Mesenchymal stem cell (in vitro differentiated cells and primary cell): ENCODE measurements at regions not wholly inside any gene's neighbourhood (a gene's known extent, or its start where the extent isn't known, plus 50 kb on each side); places are given as distances from the start of the nearest gene placed in this dataset.
A peak's percentile ranks its signal among the peaks of the same experiment; 100 is the strongest.
"Not testable (repeated sequence)": the region's sequence is repeated elsewhere in the genome, so short reads cannot be mapped to it uniquely, and the experiment has no call there.

Experiments
- DNase-seq: peaks from one replicate; pipeline ENCODE4 v3.0.0-alpha.2; 2013
- H2AFZ ChIP-seq: one replicate; pipeline ENCODE4 v1.6.1; 2013; ENCODE audit warnings: low read depth, mild to moderate bottlenecking, control low read depth, inconsistent platforms, low read length, moderate library complexity
- H2AK5ac ChIP-seq: 2 replicates; pipeline ENCODE4 v1.6.1; 2013; ENCODE audit warnings: low read length, moderate library complexity, mild to moderate bottlenecking, inconsistent platforms; ENCODE audit not compliant: severe bottlenecking
- H2BK120ac ChIP-seq: one replicate; pipeline ENCODE4 v1.6.1; 2013; ENCODE audit warnings: low read depth, mild to moderate bottlenecking, inconsistent platforms, low read length, moderate library complexity
- H2BK12ac ChIP-seq, 2 experiments: one replicate each; pipeline ENCODE4 v1.6.1; 2013; ENCODE audit warnings: inconsistent platforms in 2 of 2, low read length in 2 of 2, mild to moderate bottlenecking in 2 of 2, moderate library complexity in 2 of 2, control low read depth in 1 of 2
- H2BK15ac ChIP-seq: one replicate; pipeline ENCODE4 v1.6.1; 2013; ENCODE audit warnings: mild to moderate bottlenecking, low read depth, inconsistent platforms; ENCODE audit not compliant: poor library complexity, severe bottlenecking
- H2BK5ac ChIP-seq: 2 replicates; pipeline ENCODE4 v1.6.1; 2013; ENCODE audit warnings: low read depth, mild to moderate bottlenecking, low read length, control low read depth, inconsistent platforms; ENCODE audit not compliant: poor library complexity, severe bottlenecking
- H3K14ac ChIP-seq, 2 experiments: one replicate each; pipeline ENCODE4 v1.6.1; 2013; ENCODE audit warnings: inconsistent platforms in 2 of 2, low read length in 2 of 2, control low read depth in 1 of 2, mild to moderate bottlenecking in 1 of 2, moderate library complexity in 1 of 2
- H3K18ac ChIP-seq, 2 experiments: one replicate each; pipeline ENCODE4 v1.6.1; 2013; ENCODE audit warnings: inconsistent platforms in 2 of 2, low read length in 2 of 2, control low read depth in 1 of 2, low read depth in 1 of 2, mild to moderate bottlenecking in 1 of 2
- H3K23ac ChIP-seq, 2 experiments: one replicate each; pipeline ENCODE4 v1.6.1; 2013; ENCODE audit warnings: inconsistent platforms in 2 of 2, low read length in 2 of 2, mild to moderate bottlenecking in 2 of 2, moderate library complexity in 2 of 2, control low read depth in 1 of 2
- H3K27ac ChIP-seq: 2 replicates; pipeline ENCODE4 v1.5.1; 2013; ENCODE audit warnings: mild to moderate bottlenecking, moderate library complexity, low read length, control low read depth, inconsistent platforms; ENCODE audit not compliant: poor library complexity, severe bottlenecking
- H3K27me3 ChIP-seq, 2 experiments: 2 replicates each; pipeline versions ENCODE4 v1.6.1 to v1.7.0; 2013; ENCODE audit warnings: low read length in 2 of 2, mild to moderate bottlenecking in 2 of 2, moderate library complexity in 2 of 2, control low read depth in 1 of 2, inconsistent platforms in 1 of 2; ENCODE audit not compliant: control insufficient read depth in 1 of 2, insufficient read depth in 1 of 2
- H3K36me3 ChIP-seq, 2 experiments: 2 replicates each; pipeline versions ENCODE4 v1.6.1 to v1.7.0; 2013; ENCODE audit warnings: low read length in 2 of 2, control low read depth in 1 of 2, inconsistent platforms in 1 of 2, low read depth in 1 of 2, mild to moderate bottlenecking in 1 of 2; ENCODE audit not compliant: insufficient read depth in 2 of 2, control insufficient read depth in 1 of 2
- H3K4ac ChIP-seq, 2 experiments: one replicate each; pipeline ENCODE4 v1.6.1; 2013; ENCODE audit warnings: inconsistent platforms in 2 of 2, low read length in 2 of 2, mild to moderate bottlenecking in 2 of 2, moderate library complexity in 2 of 2, control low read depth in 1 of 2, low read depth in 1 of 2
- H3K4me1 ChIP-seq: 2 replicates; pipeline ENCODE4 v1.6.1; 2013; ENCODE audit warnings: low read depth, low read length, control low read depth; ENCODE audit not compliant: control insufficient read depth, insufficient read depth
- H3K4me2 ChIP-seq: 2 replicates; pipeline ENCODE4 v1.6.1; 2013; ENCODE audit warnings: low read length, mild to moderate bottlenecking, inconsistent platforms; ENCODE audit not compliant: poor library complexity, severe bottlenecking
- H3K4me3 ChIP-seq, 2 experiments: 2 replicates each; pipeline versions ENCODE4 v1.5.1 to v1.7.0; 2013; ENCODE audit warnings: low read length in 2 of 2, mild to moderate bottlenecking in 2 of 2, control low read depth in 1 of 2, low read depth in 1 of 2; ENCODE audit not compliant: insufficient read depth in 1 of 2
- H3K79me1 ChIP-seq: replicated peaks from 2 replicates; pipeline ENCODE4 v1.6.1; 2013; ENCODE audit warnings: mild to moderate bottlenecking, control low read depth, low read length, inconsistent platforms; ENCODE audit not compliant: poor library complexity, severe bottlenecking
- H3K9ac ChIP-seq: 2 replicates; pipeline ENCODE4 v1.7.0; 2013; ENCODE audit warnings: mild to moderate bottlenecking, low read length, moderate library complexity
- H3K9me3 ChIP-seq: 2 replicates; pipeline ENCODE4 v1.7.0; 2013; ENCODE audit warnings: mild to moderate bottlenecking, low read length; ENCODE audit not compliant: control insufficient read depth
- H4K8ac ChIP-seq: one replicate; pipeline ENCODE4 v1.6.1; 2013; ENCODE audit warnings: inconsistent platforms, mild to moderate bottlenecking, low read length, moderate library complexity
- H4K91ac ChIP-seq: one replicate; pipeline ENCODE4 v1.6.1; 2013; ENCODE audit warnings: mild to moderate bottlenecking, low read length, inconsistent platforms
- WGBS: methylation state at CpG from one replicate; pipeline ENCODE4 v1.1.7; 2013; ENCODE audit warnings: mixed read lengths; 5-methylcytosine and 5-hydroxymethylcytosine counted together

GRCh38 chr10:78217336-78217735 is 183.7 kb downstream of the RPS24 start:
- H3K9me3 ChIP-seq, result peaks cover 4% of the 10 kb centered on the region
- peak overlapping the region; percentile 1 for H4K91ac ChIP-seq
- H2BK120ac ChIP-seq, result no peak overlapping the region
- H3K23ac ChIP-seq, result no peak overlapping the region
- no peak overlapping the region for H3K9ac ChIP-seq
- H4K8ac ChIP-seq, result no peak overlapping the region
- H3K4me3 ChIP-seq, result no peak overlapping the region
- peak overlapping the region in 1 of 2 experiments; percentile 57 for H2BK12ac ChIP-seq
- no peak overlapping the region for H2BK15ac ChIP-seq
- H3K4me1 ChIP-seq, result peaks cover 14% of the 10 kb centered on the region
- H3K79me1 ChIP-seq, result no peaks in the 10 kb centered on the region
- WGBS, result 94% methylated on average over 6 of the region's 6 CpGs
- no peak for DNase-seq
- peak overlapping the region in 1 of 2 experiments; percentile 49 for H3K14ac ChIP-seq
- H3K27ac ChIP-seq, result no peak overlapping the region
- no peaks in the 10 kb centered on the region for H3K27me3 ChIP-seq
- no peaks in the 10 kb centered on the region for H3K36me3 ChIP-seq
- no peak overlapping the region for H2AK5ac ChIP-seq
- H2BK5ac ChIP-seq, result no peak overlapping the region
- H2AFZ ChIP-seq, result no peak overlapping the region
- no peak overlapping the region for H3K4ac ChIP-seq
- no peak overlapping the region for H3K4me2 ChIP-seq
- peak overlapping the region; percentile 40 to 79 for H3K18ac ChIP-seq

GRCh38 chr10:78218798-78219490 is 185.3 kb downstream of the RPS24 start:
- DNase-seq, result no peak
- no peak overlapping the region for H2BK15ac ChIP-seq
- no peak overlapping the region for H3K23ac ChIP-seq
- H2AFZ ChIP-seq, result no peak overlapping the region
- H3K9ac ChIP-seq, result no peak overlapping the region
- H2BK12ac ChIP-seq, result no peak overlapping the region
- H3K36me3 ChIP-seq, result no peaks in the 10 kb centered on the region
- 96% methylated on average over 15 of the region's 15 CpGs for WGBS
- H3K27ac ChIP-seq, result no peak overlapping the region
- no peak overlapping the region for H3K4ac ChIP-seq
- H3K4me2 ChIP-seq, result no peak overlapping the region
- no peaks in the 10 kb centered on the region for H3K27me3 ChIP-seq
- peaks cover 4% of the 10 kb centered on the region for H3K9me3 ChIP-seq
- peaks cover 11% of the 10 kb centered on the region for H3K4me1 ChIP-seq
- H2BK120ac ChIP-seq, result no peak overlapping the region
- H3K4me3 ChIP-seq, result no peak overlapping the region
- no peak overlapping the region for H3K14ac ChIP-seq
- no peak overlapping the region for H4K91ac ChIP-seq
- no peak overlapping the region for H2BK5ac ChIP-seq
- no peak overlapping the region for H3K18ac ChIP-seq
- no peak overlapping the region for H4K8ac ChIP-seq
- H2AK5ac ChIP-seq, result no peak overlapping the region
- no peaks in the 10 kb centered on the region for H3K79me1 ChIP-seq

GRCh38 chr10:78219568-78219967 is 185.9 kb downstream of the RPS24 start:
- H3K23ac ChIP-seq, H2BK15ac ChIP-seq, H3K79me1 ChIP-seq, H3K36me3 ChIP-seq, H4K91ac ChIP-seq, H3K9me3 ChIP-seq, H3K4ac ChIP-seq, H2BK5ac ChIP-seq, H3K27me3 ChIP-seq, H3K14ac ChIP-seq, H3K27ac ChIP-seq, H2BK120ac ChIP-seq, H3K4me3 ChIP-seq, H4K8ac ChIP-seq, H2BK12ac ChIP-seq, H3K9ac ChIP-seq, H3K4me2 ChIP-seq, H3K18ac ChIP-seq, H2AFZ ChIP-seq, H2AK5ac ChIP-seq, DNase-seq: not testable (repeated sequence)
- peaks cover 12% of the 10 kb centered on the region for H3K4me1 ChIP-seq
- 83% methylated on average over 3 of the region's 4 CpGs for WGBS

GRCh38 chr10:78220781-78221180 is 187.1 kb downstream of the RPS24 start:
- Histone ChIP-seq H2AK5ac (no peak overlapping the region), H3K14ac (no peak overlapping the region), H3K27me3 (no peaks in the 10 kb centered on the region), H4K8ac (no peak overlapping the region), H3K9ac (no peak overlapping the region), H2AFZ (no peak overlapping the region), H3K18ac (no peak overlapping the region), H4K91ac (no peak overlapping the region), H2BK120ac (no peak overlapping the region), H3K4me3 (no peak overlapping the region), H3K4me2 (no peak overlapping the region), H3K4ac (no peak overlapping the region), H3K27ac (no peak overlapping the region), H3K79me1 (no peaks in the 10 kb centered on the region), H2BK12ac (no peak overlapping the region), H3K4me1 (peaks cover 17% of the 10 kb centered on the region), H2BK5ac (no peak overlapping the region), H3K36me3 (no peaks in the 10 kb centered on the region), H3K23ac (no peak overlapping the region), H3K9me3 (peaks cover 4% of the 10 kb centered on the region), H2BK15ac (no peak overlapping the region)
- 96% methylated on average over 2 of the region's 2 CpGs for WGBS
- no peak for DNase-seq
